Spleen (tissue), 11 donors: ENCODE measurements at regions not wholly inside any gene's neighbourhood (a gene's known extent, or its start where the extent isn't known, plus 50 kb on each side); places are given as distances from the start of the nearest gene placed in this dataset.

ENCODE experiments used
- DNase-seq: peaks from one replicate; pipeline ENCODE4 v3.0.0-alpha.2; 2020
- H3K27ac ChIP-seq, 8 donors: fragments of 200-600 bp; sonication (generic) in 7 of 8; 1 replicate in 4 of 8; 2 replicates in 4 of 8; pipeline versions ENCODE4 v1.5.0 to v1.8.0; 2016 to 2021; ENCODE audit warnings: inconsistent platforms in 4 of 8, mild to moderate bottlenecking in 4 of 8, moderate library complexity in 1 of 8
- H3K27me3 ChIP-seq, 7 donors: fragments of 200-600 bp; sonication (generic) in 6 of 7; replicated peaks in 1 of 7; 1 replicate in 4 of 7; 2 replicates in 3 of 7; pipeline versions ENCODE4 v1.5.0 to v1.8.0; 2016 to 2021; ENCODE audit warnings: inconsistent platforms in 3 of 7, mild to moderate bottlenecking in 1 of 7
- H3K36me3 ChIP-seq, 6 donors: fragments of 200-600 bp; sonication (generic) in 5 of 6; 1 replicate in 4 of 6; 2 replicates in 2 of 6; pipeline versions ENCODE4 v1.5.0 to v1.8.0; 2016 to 2021; ENCODE audit warnings: inconsistent platforms in 2 of 6
- H3K4me1 ChIP-seq, 6 donors: fragments of 200-600 bp; sonication (generic) in 5 of 6; 1 replicate in 3 of 6; 2 replicates in 3 of 6; pipeline versions ENCODE4 v1.5.0 to v1.8.0; 2016 to 2021; ENCODE audit warnings: inconsistent platforms in 3 of 6
- H3K4me3 ChIP-seq, 8 donors: fragments of 200-600 bp; sonication (generic) in 7 of 8; 1 replicate in 4 of 8; 2 replicates in 4 of 8; pipeline versions ENCODE4 v1.5.0 to v1.8.0; 2016 to 2021; ENCODE audit warnings: inconsistent platforms in 4 of 8, mild to moderate bottlenecking in 4 of 8, moderate library complexity in 2 of 8
- H3K9me3 ChIP-seq, 8 donors: fragments of 200-600 bp; sonication (generic) in 7 of 8; 1 replicate in 4 of 8; 2 replicates in 4 of 8; pipeline versions ENCODE4 v1.5.0 to v1.8.0; 2016 to 2021; ENCODE audit warnings: inconsistent platforms in 4 of 8
- POLR2A ChIP-seq, 3 donors: fragments of 450-650 bp; IDR thresholded peaks; one replicate each; pipeline ENCODE4 v1.5.1; 2017; ENCODE audit warnings: antibody characterized with exemption in 3 of 3, mild to moderate bottlenecking in 1 of 3
- POLR2AphosphoS5 ChIP-seq, 3 donors: sonication (generic); formaldehyde crosslinking; IDR thresholded peaks; one replicate each; pipeline ENCODE4 v1.5.1; 2017; ENCODE audit warnings: antibody characterized with exemption in 3 of 3
- WGBS, 5 donors: extraction: QIAGEN DNeasy Blood & Tissue Kit in 3 of 5; methylation state at CpG; one replicate each; pipeline versions ENCODE4 v1.1.5 to v1.1.7; 2013 to 2018; 5-methylcytosine and 5-hydroxymethylcytosine counted together
- intact Hi-C: fragments of 100-400 bp; cut with DNase I; formaldehyde crosslinking; loops from one replicate; pipeline ENCODE4 v1.15.0; 2023; ENCODE audit warnings: low total_unique reads
- TF ChIP-seq, protein P1 (sequence below), 11 experiments: fragments of 200-600 bp in 7 of 11; fragments of 450-650 bp in 4 of 11; sonication (generic) in 4 of 11; IDR thresholded peaks in 8 of 11; conservative IDR thresholded peaks in 3 of 11; 1 replicate in 7 of 11; 2 replicates in 4 of 11; pipeline versions ENCODE4 v1.4.0 to v1.8.0; 2016 to 2021; ENCODE audit warnings: antibody characterized with exemption in 11 of 11, inconsistent platforms in 4 of 11, mild to moderate bottlenecking in 1 of 11
- donor health status: healthy with polysubstance abuse.
- donor health status: DM: no; HTN: no; CAD: no; lungs with moderate emphysema.
- donor health status: DM: no; HTN: no; CAD: no.
- donor health status: Bipolar disorder and iron deficiency.
- donor health status: healthy.
- donor health status: DM: no; HTN: no; CAD: no.
- donor health status: DM: yes; HTN: yes; CAD: no.

DNA sequence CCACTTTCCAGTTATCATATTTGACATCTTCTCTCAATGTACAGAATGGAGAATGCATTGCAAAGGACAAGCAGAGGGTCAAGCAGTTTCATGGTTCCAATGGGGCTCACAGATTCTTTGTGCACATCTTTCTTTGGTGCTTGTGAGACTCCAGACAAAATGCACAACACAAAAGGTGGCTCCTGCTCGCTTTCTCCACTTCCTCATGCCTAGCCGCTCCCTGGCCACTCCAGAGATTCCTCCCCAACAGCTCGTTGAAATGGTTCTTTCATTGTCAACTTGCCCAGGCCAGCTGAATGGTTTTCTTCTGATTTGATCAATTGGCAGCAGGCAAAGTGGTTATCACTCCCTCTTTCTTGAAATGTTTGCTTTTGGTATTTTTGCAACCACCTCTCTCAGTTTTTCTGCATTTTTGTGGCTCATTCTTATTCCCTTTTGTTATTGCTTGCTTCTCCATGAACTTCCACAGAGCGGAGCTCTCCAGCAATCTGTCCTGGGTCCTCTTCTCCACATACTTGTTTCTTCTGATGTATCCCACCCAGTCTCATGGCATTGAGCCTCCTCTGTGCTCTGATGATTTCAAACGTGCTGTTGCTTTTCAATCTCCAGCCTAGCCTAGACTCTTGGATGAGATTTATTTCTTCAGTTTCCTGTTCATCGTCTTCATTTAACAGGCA, 507.8 kb upstream of the MKI67 start:
- intact Hi-C loops: no loop called here
- no peak overlapping the region for H3K4me3 ChIP-seq
- WGBS, 5 donors: 32 to 48% (median 43%) methylated on average over 6 of the region's 6 CpGs
- peaks cover 0 to 7% (median 1%) of the 10 kb centered on the region in 8 donors for H3K9me3 ChIP-seq
- H3K27ac ChIP-seq: no peak overlapping the region
- no peaks in the 10 kb centered on the region for H3K36me3 ChIP-seq
- H3K4me1 ChIP-seq: no peaks in the 10 kb centered on the region
- no peak for DNase-seq
- H3K27me3 ChIP-seq: peaks cover 0 to 21% (median 0%) of the 10 kb centered on the region in 7 donors
- TF ChIP-seq, protein P1, sequence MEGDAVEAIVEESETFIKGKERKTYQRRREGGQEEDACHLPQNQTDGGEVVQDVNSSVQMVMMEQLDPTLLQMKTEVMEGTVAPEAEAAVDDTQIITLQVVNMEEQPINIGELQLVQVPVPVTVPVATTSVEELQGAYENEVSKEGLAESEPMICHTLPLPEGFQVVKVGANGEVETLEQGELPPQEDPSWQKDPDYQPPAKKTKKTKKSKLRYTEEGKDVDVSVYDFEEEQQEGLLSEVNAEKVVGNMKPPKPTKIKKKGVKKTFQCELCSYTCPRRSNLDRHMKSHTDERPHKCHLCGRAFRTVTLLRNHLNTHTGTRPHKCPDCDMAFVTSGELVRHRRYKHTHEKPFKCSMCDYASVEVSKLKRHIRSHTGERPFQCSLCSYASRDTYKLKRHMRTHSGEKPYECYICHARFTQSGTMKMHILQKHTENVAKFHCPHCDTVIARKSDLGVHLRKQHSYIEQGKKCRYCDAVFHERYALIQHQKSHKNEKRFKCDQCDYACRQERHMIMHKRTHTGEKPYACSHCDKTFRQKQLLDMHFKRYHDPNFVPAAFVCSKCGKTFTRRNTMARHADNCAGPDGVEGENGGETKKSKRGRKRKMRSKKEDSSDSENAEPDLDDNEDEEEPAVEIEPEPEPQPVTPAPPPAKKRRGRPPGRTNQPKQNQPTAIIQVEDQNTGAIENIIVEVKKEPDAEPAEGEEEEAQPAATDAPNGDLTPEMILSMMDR (IDR thresholded peaks at IDR 0.05 in 8 of 11, conservative IDR thresholded peaks at IDR 0.05 in 3 of 11): no peak
- TF ChIP-seq POLR2AphosphoS5 (IDR thresholded peaks at IDR 0.05): no peak
- TF ChIP-seq POLR2A (IDR thresholded peaks at IDR 0.05): no peak

DNA sequence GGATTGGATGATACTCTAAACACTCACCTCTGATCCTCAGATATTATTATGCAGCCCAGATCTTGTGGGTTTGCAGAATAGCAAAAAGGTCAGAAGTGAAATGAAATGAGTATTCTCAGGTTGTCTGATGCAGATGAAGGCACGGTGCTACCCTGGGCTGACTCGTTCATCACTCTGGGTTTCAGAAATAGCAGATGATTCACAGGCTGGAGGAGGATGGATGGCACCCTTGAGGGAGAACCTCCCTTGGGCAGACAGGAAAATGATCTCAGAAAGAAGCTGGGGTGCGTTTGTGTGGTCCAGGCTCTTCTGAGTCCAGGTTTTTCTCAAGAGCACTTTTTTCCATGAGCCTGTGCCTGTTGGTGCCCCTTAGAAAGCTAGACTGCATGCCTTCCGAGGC, 515.8 kb upstream of the MKI67 start:
- H3K4me3 ChIP-seq: no peak overlapping the region
- WGBS, 5 donors: 62 to 74% (median 68%) methylated on average over 4 of the region's 4 CpGs
- no peaks in the 10 kb centered on the region for H3K4me1 ChIP-seq
- peaks cover 0 to 8% (median 2%) of the 10 kb centered on the region in 8 donors for H3K9me3 ChIP-seq
- no peaks in the 10 kb centered on the region for H3K36me3 ChIP-seq
- TF ChIP-seq, protein P1 (IDR thresholded peaks at IDR 0.05 in 8 of 11, conservative IDR thresholded peaks at IDR 0.05 in 3 of 11): no peak
- TF ChIP-seq POLR2AphosphoS5 (IDR thresholded peaks at IDR 0.05): no peak
- TF ChIP-seq POLR2A (IDR thresholded peaks at IDR 0.05): no peak
- no peak for DNase-seq
- H3K27ac ChIP-seq: no peak overlapping the region
- peaks cover 0 to 8% (median 0%) of the 10 kb centered on the region in 7 donors for H3K27me3 ChIP-seq
- intact Hi-C loops: no loop called here

- no peaks in the 10 kb centered on the region for H3K36me3 ChIP-seq
- no peaks in the 10 kb centered on the region for H3K4me1 ChIP-seq
- TF ChIP-seq POLR2AphosphoS5 (IDR thresholded peaks at IDR 0.05) (no peak), POLR2A (IDR thresholded peaks at IDR 0.05) (no peak)
- TF ChIP-seq, protein P1 (IDR thresholded peaks at IDR 0.05 in 8 of 11, conservative IDR thresholded peaks at IDR 0.05 in 3 of 11): no peak
- H3K27me3 ChIP-seq: peaks cover 0 to 8% (median 0%) of the 10 kb centered on the region in 7 donors
- DNase-seq: no peak
- peaks cover 0 to 8% (median 2%) of the 10 kb centered on the region in 8 donors for H3K9me3 ChIP-seq
- no peak overlapping the region for H3K27ac ChIP-seq
- intact Hi-C loops: no loop called here
- H3K4me3 ChIP-seq: no peak overlapping the region
- 75 to 84% (median 80%) methylated on average over 2 of the region's 2 CpGs for WGBS, 5 donors
Observed at GRCh38 chr10:128642502-128642901, 516.3 kb upstream of the MKI67 start.

DNA sequence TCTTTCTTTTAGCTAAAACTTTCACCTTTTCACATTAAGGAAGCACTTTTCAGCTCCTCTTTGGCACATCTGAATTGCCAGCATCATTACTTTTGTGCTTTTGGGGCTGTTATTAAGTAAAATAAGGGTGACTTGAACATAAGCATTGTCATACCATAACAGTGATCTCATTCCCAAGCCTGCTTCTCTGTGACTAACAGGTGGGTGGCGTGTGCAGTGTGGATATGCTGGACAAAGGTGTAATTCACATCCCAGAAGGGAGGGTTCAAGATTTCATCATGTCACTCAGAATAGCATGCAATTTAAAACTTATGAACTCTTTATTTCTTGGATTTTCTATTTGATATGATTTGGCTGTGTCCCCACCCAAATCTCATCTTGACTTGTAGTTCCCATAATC, 517.4 kb upstream of the MKI67 start:
- Histone ChIP-seq H3K4me1 (no peaks in the 10 kb centered on the region), H3K36me3 (no peaks in the 10 kb centered on the region), H3K9me3 (peaks cover 0 to 8% (median 1%) of the 10 kb centered on the region in 8 donors), H3K27ac (no peak overlapping the region), H3K4me3 (no peak overlapping the region), H3K27me3 (peaks cover 0 to 8% (median 0%) of the 10 kb centered on the region in 7 donors)
- intact Hi-C loops: no loop called here
- TF ChIP-seq POLR2A (IDR thresholded peaks at IDR 0.05) (no peak), POLR2AphosphoS5 (IDR thresholded peaks at IDR 0.05) (no peak)
- TF ChIP-seq, protein P1 (IDR thresholded peaks at IDR 0.05 in 8 of 11, conservative IDR thresholded peaks at IDR 0.05 in 3 of 11): no peak
- 68 to 92% (median 75%) methylated on average over 1 of the region's 1 CpG for WGBS, 5 donors
- no peak for DNase-seq
